ENCODE measurements at regions not wholly inside any gene's neighbourhood (a gene's known extent, or its start where the extent isn't known, plus 50 kb on each side); places are given as distances from the start of the nearest gene placed in this dataset.
"Not testable (repeated sequence)": the region's sequence is repeated elsewhere in the genome, so short reads cannot be mapped to it uniquely, and the experiment has no call there.

DNA sequence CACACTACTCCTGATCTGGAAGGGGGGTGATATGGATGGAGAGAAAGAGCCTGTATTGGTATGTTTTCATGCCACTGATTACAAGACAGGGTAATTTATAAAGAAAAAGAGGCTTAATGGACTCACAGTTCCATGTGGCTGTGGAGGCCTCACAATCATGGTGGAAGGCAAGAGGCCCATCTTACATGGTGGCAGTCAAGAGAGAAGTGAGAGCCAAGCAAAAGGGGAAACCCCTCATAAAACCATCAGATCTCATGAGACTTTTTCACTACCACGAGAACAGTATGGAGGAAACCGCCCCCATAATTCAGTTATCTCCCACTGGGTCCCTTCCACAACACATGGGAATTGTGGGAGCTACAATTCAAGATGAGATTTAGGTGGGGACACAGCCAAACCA is 60.5 kb upstream of the TCL1B start:
- TF ChIP-seq, protein P1, sequence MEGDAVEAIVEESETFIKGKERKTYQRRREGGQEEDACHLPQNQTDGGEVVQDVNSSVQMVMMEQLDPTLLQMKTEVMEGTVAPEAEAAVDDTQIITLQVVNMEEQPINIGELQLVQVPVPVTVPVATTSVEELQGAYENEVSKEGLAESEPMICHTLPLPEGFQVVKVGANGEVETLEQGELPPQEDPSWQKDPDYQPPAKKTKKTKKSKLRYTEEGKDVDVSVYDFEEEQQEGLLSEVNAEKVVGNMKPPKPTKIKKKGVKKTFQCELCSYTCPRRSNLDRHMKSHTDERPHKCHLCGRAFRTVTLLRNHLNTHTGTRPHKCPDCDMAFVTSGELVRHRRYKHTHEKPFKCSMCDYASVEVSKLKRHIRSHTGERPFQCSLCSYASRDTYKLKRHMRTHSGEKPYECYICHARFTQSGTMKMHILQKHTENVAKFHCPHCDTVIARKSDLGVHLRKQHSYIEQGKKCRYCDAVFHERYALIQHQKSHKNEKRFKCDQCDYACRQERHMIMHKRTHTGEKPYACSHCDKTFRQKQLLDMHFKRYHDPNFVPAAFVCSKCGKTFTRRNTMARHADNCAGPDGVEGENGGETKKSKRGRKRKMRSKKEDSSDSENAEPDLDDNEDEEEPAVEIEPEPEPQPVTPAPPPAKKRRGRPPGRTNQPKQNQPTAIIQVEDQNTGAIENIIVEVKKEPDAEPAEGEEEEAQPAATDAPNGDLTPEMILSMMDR (IDR thresholded peaks at IDR 0.05; ENCODE audit: insufficient read depth, low read length) = not testable (repeated sequence)
- TF ChIP-seq, protein P2, sequence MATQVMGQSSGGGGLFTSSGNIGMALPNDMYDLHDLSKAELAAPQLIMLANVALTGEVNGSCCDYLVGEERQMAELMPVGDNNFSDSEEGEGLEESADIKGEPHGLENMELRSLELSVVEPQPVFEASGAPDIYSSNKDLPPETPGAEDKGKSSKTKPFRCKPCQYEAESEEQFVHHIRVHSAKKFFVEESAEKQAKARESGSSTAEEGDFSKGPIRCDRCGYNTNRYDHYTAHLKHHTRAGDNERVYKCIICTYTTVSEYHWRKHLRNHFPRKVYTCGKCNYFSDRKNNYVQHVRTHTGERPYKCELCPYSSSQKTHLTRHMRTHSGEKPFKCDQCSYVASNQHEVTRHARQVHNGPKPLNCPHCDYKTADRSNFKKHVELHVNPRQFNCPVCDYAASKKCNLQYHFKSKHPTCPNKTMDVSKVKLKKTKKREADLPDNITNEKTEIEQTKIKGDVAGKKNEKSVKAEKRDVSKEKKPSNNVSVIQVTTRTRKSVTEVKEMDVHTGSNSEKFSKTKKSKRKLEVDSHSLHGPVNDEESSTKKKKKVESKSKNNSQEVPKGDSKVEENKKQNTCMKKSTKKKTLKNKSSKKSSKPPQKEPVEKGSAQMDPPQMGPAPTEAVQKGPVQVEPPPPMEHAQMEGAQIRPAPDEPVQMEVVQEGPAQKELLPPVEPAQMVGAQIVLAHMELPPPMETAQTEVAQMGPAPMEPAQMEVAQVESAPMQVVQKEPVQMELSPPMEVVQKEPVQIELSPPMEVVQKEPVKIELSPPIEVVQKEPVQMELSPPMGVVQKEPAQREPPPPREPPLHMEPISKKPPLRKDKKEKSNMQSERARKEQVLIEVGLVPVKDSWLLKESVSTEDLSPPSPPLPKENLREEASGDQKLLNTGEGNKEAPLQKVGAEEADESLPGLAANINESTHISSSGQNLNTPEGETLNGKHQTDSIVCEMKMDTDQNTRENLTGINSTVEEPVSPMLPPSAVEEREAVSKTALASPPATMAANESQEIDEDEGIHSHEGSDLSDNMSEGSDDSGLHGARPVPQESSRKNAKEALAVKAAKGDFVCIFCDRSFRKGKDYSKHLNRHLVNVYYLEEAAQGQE (IDR thresholded peaks at IDR 0.05; ENCODE audit: insufficient replicate concordance, low read depth) = not testable (repeated sequence)
- not testable (repeated sequence) for TF ChIP-seq POLR2AphosphoS5, GABPA (IDR thresholded peaks at IDR 0.05; ENCODE audit: low read depth)
